Lower lobe of right lung (tissue), 2 donors: ENCODE measurements at regions not wholly inside any gene's neighbourhood (a gene's known extent, or its start where the extent isn't known, plus 50 kb on each side); places are given as distances from the start of the nearest gene placed in this dataset.
A peak's percentile ranks its signal among the peaks of the same experiment; 100 is the strongest.

Experiments used
- ATAC-seq, 2 donors: fragments of 200-7000 bp; cut with Tn5 transposase; one replicate each; pipeline ENCODE4 v1.9.1; 2020 to 2022; ENCODE audit warnings: mild to moderate bottlenecking in 2 of 2, moderate library complexity in 2 of 2
- DNase-seq: peaks from one replicate; pipeline ENCODE4 v3.0.0-alpha.2; 2020
- H3K27ac ChIP-seq: fragments of 200-600 bp; one replicate; pipeline ENCODE4 v1.8.0; 2022
- H3K27me3 ChIP-seq: fragments of 200-600 bp; one replicate; pipeline ENCODE4 v1.8.0; 2022; ENCODE audit warnings: low read depth
- H3K36me3 ChIP-seq: fragments of 200-600 bp; one replicate; pipeline ENCODE4 v1.8.0; 2022; ENCODE audit warnings: mild to moderate bottlenecking
- H3K4me1 ChIP-seq: fragments of 200-600 bp; one replicate; pipeline ENCODE4 v1.8.0; 2022
- H3K4me3 ChIP-seq: fragments of 200-600 bp; one replicate; pipeline ENCODE4 v1.8.0; 2022; ENCODE audit warnings: mild to moderate bottlenecking
- H3K9me3 ChIP-seq: fragments of 200-600 bp; one replicate; pipeline ENCODE4 v1.8.0; 2022
- CTCF ChIP-seq: fragments of 200-600 bp; IDR thresholded peaks from one replicate; pipeline ENCODE4 v1.8.0; 2022; ENCODE audit warnings: antibody characterized with exemption, mild to moderate bottlenecking
- intact Hi-C: fragments of 100-400 bp; cut with DNase I; formaldehyde crosslinking; loops from one replicate; pipeline ENCODE4 v1.11.0; 2022
- donor health status: DM: no; HTN: yes; CAD: no; lungs with severe emphysema.

GRCh38 chr5:64110222-64110621 lies 55.4 kb upstream of the RNF180 start:
- no peak overlapping the region for H3K27ac ChIP-seq
- no peak for DNase-seq
- no peak for TF ChIP-seq CTCF
- no peak overlapping the region for H3K4me3 ChIP-seq
- peaks cover 8% of the 10 kb centered on the region for H3K9me3 ChIP-seq
- H3K36me3 ChIP-seq = no peaks in the 10 kb centered on the region
- ATAC-seq = no peak
- H3K4me1 ChIP-seq = no peaks in the 10 kb centered on the region
- intact Hi-C loops = no loop called here
- no peaks in the 10 kb centered on the region for H3K27me3 ChIP-seq

DNA sequence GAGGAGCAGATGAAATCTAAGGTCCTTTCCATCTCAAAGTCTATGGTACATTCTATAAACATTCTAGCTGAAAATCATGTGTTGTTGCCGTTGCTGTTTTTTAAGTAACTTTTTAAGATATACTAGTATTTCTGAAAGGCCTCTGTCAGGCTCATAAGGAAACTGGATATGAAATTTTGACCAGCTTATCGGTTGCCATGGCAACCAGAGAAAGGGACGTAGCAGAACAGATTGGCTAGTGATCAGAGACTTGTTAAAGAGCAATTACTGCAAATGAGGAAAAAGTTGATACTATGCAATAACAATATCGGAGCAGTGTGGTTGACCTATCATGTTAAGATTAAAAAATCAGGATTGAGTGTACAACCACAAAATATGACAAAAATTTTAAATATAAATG lies 57.0 kb upstream of the RNF180 start:
- no peaks in the 10 kb centered on the region for H3K36me3 ChIP-seq
- intact Hi-C loops = no loop called here
- no peak for ATAC-seq
- H3K27me3 ChIP-seq = no peaks in the 10 kb centered on the region
- DNase-seq = no peak
- no peak overlapping the region for H3K27ac ChIP-seq
- no peak overlapping the region for H3K4me3 ChIP-seq
- TF ChIP-seq CTCF = no peak
- H3K4me1 ChIP-seq = no peaks in the 10 kb centered on the region
- H3K9me3 ChIP-seq = peaks cover 8% of the 10 kb centered on the region

GRCh38 chr5:64100203-64100602 lies 65.4 kb upstream of the RNF180 start:
- no peak for TF ChIP-seq CTCF
- H3K27ac ChIP-seq = no peak overlapping the region
- H3K27me3 ChIP-seq = no peaks in the 10 kb centered on the region
- intact Hi-C loops = no loop called here
- H3K4me1 ChIP-seq = no peaks in the 10 kb centered on the region
- DNase-seq (no peak), ATAC-seq (no peak)
- H3K36me3 ChIP-seq = no peaks in the 10 kb centered on the region
- H3K9me3 ChIP-seq = peaks cover under 1% of the 10 kb centered on the region
- H3K4me3 ChIP-seq = no peak overlapping the region

GRCh38 chr5:64096771-64097170 lies 68.9 kb upstream of the RNF180 start:
- intact Hi-C loops = no loop called here

DNA sequence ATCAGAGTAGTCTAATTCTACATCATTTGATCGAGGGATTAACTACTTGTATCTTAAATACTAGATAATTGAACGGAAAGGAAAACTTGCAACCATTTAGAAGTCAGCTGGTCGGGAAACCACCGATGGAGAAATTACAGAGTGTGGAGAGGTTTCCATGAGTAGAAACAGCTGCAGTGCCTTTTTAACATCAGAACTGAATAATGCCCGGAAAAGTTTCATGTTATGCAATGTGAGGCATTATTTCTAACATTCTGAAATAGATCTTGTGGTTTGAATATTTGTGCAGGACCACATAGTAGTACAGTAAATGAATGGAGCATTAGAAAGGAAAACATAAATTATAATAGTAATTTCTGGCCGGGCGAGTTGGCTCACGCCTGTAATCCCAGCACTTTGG lies 88.1 kb upstream of the RNF180 start:
- Histone ChIP-seq H3K27ac (no peak overlapping the region), H3K4me1 (no peaks in the 10 kb centered on the region), H3K36me3 (no peaks in the 10 kb centered on the region), H3K9me3 (no peaks in the 10 kb centered on the region), H3K4me3 (no peak overlapping the region), H3K27me3 (no peaks in the 10 kb centered on the region)
- DNase-seq = no peak
- no peak for TF ChIP-seq CTCF
- intact Hi-C loops = no loop called here
- no peak for ATAC-seq

More at GRCh38 chr5:64096771-64097170, 68.9 kb upstream of the RNF180 start:
- Histone ChIP-seq H3K4me1 (no peaks in the 10 kb centered on the region), H3K36me3 (no peaks in the 10 kb centered on the region), H3K9me3 (no peaks in the 10 kb centered on the region), H3K4me3 (no peak overlapping the region), H3K27ac (no peak overlapping the region), H3K27me3 (no peaks in the 10 kb centered on the region)
- no peak for TF ChIP-seq CTCF
- DNase-seq (no peak), ATAC-seq (no peak)

- Histone ChIP-seq H3K27ac (no peak overlapping the region), H3K36me3 (no peaks in the 10 kb centered on the region), H3K4me1 (no peaks in the 10 kb centered on the region), H3K27me3 (no peaks in the 10 kb centered on the region), H3K9me3 (no peaks in the 10 kb centered on the region), H3K4me3 (no peak overlapping the region)
- peak; percentile 44 for TF ChIP-seq CTCF
- DNase-seq (no peak), ATAC-seq (no peak)
- intact Hi-C loops = no loop called here
Measured at GRCh38 chr5:64074533-64074932, 91.1 kb upstream of the RNF180 start.
